ENCODE measurements at regions not wholly inside any gene's neighbourhood (a gene's known extent, or its start where the extent isn't known, plus 50 kb on each side); places are given as distances from the start of the nearest gene placed in this dataset.
"Not testable (repeated sequence)": the region's sequence is repeated elsewhere in the genome, so short reads cannot be mapped to it uniquely, and the experiment has no call there.

DNA sequence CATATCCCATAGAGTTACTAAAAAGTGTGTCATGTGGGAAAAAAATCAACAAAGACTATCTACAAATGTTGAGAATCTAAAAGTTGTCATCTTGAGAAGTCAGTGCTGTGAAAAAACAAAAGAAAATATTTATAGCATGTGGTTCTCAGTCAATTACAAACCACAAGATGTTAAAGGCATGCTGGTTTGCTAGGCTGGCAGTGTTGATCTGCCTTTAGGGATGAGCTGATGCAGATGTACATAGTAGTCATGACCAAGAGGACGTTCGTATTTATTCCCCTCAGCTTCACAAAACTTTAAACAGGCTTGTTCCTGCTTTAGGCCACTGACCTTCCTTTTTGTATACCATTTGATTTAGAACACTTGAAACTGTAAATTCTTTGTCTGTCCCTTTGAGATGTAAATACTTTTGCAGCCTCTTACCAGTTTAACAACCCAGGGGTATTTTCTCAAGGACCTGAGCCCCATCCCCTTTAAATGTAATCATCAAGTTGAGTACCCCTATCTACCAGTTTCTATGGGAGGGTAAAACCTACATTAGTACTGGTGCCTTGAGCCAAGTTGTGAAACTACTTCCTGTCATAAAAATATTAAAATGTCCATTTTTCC lies 446.6 kb downstream of the KCNJ18 start:
- DNase-seq: no peak

DNA sequence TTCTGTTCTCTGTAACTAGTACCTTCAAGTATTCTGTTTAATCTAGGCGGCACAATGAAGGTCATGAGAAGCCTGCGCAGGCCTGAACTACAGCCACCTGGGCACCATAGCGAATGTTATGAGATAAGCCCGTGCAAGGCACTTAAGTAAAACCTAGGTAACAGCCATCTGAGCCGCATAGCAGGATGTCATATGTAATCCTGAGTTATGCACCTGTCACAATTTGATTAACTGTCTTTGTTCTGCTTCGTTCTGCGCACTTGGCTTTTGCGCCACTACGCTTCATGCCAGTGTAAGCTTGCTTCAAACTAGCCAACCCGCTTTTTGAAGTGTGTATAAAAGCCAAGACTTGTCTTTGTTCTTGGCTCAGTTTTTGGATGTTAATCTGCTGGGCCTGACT lies 449.8 kb downstream of the KCNJ18 start:
- DNase-seq: no peak

DNA sequence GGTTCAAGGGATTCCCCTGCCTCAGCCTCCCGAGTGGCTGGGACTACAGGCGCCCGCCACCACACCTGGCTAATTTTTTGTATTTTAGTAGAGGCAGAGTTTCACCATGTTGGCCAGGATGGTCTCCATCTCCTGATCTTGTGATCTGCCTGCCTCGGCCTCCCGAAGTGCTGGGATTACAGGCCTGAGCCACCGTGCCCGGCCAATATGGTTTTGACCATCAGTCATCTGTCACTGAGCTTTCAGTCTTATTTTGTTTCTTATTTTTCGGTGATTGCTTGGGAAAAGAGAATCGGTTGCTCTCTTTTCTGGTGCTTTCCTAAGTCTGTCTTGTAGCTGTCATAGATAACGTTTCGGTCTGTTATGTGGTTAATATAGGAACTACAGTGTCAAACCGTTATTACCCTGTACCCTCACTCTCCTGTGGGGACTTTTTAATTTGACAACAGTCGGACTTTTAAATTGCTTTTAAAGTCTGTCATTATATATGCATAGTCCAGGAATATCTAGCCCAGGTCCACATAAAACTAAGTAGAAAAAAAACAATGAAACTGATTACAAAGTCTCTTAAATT lies 453.4 kb downstream of the KCNJ18 start:
- DNase-seq: no peak

DNA sequence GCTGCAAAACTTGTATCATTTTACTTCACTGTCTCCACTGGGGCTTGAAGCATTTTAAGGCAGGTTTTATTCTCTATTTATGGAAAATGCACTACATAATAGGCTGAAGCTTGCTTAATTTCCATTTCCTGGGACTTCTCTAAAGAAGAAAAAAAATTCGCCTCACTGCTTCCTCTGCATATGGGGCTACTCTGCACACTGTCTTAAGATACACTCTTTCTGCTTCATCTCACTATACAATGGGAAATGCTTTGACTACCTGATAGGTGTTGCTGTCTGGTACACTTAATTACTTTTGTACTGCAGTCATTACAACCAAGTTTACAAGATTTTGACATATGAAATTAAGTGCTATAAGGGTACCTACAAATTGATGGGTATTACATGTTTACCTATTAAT lies 466.0 kb downstream of the KCNJ18 start:
- no peak for DNase-seq

DNA sequence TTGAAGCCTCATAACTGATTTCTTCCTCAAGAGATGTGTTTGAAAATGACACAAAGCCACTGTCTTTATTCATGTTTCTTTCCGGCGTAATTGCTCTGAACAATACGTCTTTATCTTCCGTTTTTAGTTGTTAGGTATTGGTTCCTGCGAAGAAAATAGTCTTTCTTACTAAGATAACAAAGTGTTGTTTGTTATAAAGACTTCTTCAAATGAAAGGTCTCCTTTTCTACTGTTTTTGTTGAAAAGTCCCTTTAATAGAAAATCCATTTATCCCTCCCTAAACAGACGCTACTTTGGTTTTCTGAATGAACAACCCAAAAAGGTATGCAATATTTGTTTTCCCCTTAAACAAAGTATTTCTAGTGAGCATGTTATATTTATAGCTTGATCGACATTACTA lies 469.1 kb downstream of the KCNJ18 start:
- no peak for DNase-seq

DNA sequence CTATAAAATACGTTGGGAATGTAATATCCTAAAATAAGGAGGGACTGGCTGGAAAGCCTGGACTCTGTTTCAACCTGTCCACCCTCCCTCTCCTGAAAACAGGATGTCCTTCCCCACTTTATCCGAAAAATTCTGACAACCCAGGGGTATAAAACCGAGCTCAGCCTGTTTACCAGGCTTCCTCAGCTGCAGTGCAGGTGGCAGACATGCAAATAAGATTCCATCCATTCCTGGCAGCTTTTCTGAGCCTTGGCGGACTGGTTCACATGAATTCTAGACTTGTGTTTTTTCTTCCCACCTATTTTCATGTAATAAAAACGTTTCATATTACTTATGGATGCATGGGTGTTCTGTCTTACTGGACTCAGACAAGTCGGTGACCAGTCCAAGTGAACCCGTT lies 479.3 kb downstream of the KCNJ18 start:
- DNase-seq: no peak

DNA sequence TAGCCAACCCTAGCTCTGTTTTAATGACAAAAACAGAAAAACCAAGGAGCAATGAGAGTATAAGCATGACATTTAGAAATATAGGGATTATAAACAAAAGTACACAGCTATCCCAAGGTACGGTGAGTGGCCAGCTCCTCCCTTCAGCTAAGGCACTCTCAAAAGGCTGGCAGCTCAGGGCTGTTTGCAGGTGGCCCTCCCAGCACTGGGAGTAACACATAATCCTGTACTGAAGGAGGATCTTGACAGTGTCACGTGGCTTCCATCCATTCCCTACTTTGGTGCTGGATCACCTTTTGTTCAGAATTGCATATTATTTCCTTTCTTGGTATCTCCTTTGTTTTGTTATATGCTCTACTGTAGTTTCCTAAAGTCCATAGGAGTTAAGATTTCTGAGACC lies 500.8 kb downstream of the KCNJ18 start:
- DNase-seq: no peak

DNA sequence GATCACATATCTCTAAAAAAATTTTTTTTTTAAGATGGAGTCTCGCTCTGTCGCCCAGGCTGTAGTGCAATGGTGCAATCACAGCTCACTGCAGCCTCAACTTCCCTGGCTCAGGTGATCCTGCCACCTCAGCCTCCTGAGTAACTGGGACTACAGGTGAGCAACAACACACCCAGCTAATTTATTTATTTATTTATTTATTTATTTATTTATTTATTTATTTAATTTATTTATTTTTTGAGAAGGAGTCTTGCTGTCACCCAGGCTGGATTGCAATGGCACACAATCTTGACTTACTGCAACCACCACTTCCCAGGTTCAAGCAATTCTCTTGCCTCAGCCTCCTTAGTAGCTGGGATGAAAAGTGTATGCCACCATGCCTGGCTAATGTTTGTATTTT lies 507.9 kb downstream of the KCNJ18 start:
- not testable (repeated sequence) for DNase-seq

DNA sequence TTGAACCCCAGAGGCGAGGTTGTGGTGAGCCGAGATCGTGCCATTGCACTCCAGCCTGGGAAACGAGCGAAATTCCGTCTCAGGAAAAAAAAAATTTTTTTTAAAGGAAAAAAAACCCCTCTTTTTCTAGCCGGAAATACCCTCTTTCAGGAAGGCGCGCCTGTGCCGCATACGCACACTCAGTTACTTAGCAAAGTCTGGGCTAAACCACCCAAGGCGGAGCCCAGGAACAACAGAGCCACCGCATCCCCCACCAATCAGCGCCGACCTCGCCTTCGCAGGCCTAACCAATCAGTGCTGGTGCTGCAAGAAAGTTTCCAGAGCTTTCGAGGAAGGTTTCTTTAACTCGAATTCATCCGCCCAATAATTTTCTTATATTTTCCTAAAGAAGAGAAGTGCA lies 510.4 kb downstream of the KCNJ18 start:
- no peak for DNase-seq

DNA sequence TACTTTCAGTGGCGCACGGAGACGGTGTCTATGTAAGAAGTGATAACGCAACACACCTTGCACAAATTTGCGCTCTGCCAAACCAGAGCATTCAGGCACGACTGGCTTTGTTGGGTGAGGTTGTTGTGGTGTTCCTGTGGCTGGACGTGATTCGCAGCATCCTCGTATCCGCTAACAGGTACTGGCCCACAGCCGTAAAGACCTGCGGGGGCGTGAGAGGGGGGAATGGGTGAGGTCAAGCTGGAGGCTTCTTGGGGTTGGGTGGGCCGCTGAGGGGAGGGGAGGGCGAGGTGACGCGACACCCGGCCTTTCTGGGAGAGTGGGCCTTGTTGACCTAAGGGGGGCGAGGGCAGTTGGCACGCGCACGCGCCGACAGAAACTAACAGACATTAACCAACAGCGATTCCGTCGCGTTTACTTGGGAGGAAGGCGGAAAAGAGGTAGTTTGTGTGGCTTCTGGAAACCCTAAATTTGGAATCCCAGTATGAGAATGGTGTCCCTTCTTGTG lies 510.9 kb downstream of the KCNJ18 start:
- DNase-seq: no peak

DNA sequence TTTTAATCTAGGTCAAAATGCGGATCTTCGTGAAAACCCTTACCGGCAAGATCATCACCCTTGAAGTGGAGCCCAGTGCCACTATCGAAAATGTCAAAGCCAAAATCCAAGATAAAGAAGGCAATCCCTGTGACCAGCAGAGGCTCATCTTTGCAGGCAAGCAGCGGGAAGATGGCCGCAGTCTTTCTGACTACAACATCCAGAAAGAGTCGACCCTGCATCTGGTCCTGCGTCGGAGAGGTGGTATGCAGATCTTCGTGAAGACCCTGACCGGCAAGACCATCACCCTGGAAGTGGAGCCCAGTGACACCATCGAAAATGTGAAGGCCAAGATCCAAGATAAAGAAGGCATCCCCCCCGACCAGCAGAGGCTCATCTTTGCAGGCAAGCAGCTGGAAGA lies 511.8 kb downstream of the KCNJ18 start:
- DNase-seq: not testable (repeated sequence)

DNA sequence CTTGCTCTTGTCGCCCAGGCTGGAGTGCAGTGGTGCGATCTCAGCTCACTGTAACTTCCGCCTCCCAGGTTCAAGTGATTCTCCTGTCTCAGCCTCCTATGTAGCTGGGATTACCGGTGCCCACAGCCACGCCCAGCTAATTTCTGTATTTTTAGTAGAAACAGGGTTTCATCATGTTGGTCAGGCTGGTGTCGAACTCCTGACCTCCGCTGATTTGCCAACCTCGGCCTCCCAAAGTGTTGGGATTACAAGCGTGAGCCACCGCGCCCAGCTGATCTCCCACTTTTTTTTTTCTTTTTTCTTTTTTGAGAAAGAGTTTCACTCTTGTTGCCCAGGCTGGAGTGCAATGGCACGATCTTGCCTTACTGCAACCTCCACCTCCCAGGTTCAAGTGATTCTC lies 517.9 kb downstream of the KCNJ18 start:
- DNase-seq: not testable (repeated sequence)

DNA sequence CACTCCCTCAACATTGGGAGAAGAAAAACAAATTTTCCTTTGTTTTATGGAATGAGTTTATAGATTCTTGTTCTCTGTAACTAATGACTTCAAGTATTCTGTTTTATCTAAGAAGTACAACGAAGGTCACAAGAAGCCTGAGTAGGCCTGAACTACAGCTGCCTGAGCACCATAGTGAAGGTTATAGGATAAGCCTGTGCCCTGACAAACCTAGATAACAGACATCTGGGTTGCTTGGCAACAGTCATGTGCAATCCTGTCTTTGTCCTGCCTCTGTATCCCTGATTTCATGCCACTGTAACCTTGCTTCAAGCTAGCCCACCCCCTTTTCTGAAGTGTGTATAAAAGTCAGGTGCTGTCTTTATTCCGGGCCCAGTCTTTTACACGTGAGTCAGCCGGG lies 520.8 kb downstream of the KCNJ18 start:
- DNase-seq: not testable (repeated sequence)

DNA sequence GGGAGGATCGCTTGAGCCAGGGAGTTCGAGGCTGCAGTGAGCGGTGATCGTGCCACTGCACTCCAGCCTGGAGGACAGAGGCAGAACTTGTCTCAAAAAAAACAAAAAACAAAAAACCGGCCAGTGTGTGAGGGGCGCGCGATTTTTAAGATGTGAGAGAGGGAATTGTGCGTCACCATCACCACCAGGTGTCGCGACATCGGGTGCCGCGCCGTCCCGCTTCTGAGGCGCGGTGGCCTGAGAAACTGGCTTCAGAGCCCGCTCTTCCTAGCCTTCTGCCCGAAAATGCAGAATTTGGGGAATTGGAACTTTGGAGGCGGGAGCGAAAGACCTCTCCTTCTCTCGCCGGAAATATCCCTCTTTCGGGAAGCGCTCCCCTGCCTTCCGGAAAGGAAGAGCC lies 524.8 kb downstream of the KCNJ18 start:
- DNase-seq: no peak

DNA sequence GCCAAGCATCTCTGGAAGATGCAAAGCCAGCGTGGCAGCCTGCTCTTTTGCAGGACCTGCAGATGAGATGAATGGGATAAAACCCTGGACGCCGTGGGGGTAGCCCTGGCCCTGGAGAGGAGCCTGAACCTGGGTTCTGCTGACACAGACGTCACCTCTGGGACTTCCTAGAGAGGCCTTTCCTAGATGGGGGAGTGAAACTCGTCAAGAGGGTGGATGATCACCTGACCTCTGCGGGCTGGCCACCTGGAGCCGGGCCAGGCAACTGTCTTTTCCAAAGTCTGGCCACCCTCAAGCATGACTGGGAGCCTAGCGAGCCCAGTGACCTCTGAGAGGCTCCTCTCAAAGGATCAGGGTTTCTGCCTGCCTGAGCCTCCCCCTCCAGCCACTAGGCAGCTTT lies 529.0 kb downstream of the KCNJ18 start:
- DNase-seq: no peak

DNA sequence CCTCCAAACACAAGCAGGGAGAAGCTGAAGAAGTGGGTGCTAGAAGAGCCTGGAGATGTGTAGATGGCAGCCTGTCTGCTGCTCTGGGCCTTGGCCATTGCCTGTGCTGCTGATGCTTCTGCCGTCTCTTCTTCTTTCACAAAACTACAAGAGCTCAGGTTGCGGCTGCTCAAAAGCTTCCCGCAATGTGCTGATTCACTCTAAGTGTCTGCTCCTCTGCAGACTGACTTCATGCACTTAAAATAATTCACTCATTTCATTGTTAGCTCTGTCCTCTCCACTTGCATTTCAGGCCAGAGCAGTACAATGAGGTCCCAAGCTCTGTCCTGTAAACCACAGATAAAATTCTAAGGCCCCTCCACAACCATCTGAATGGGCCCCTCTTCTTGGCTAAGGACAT lies 534.2 kb downstream of the KCNJ18 start:
- not testable (repeated sequence) for DNase-seq

DNA sequence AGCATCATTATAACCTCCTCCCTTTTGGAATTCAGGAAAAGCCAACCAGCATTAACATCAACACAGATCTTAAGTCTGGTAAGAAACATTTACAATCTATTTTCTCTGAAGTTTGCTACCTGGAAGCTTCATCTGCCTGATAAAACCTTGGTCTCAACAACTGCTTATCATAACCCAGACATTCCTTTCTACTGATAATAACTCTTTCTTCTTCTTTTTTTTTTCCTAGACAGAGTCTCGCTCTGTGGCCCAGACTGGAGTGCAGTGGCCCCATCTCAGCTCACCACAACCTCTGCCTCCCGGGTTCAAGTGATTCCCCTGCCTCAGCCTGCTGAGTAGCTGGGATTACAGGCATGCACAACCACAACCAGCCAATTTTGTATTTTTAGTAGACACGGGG lies 534.6 kb downstream of the KCNJ18 start:
- not testable (repeated sequence) for DNase-seq

DNA sequence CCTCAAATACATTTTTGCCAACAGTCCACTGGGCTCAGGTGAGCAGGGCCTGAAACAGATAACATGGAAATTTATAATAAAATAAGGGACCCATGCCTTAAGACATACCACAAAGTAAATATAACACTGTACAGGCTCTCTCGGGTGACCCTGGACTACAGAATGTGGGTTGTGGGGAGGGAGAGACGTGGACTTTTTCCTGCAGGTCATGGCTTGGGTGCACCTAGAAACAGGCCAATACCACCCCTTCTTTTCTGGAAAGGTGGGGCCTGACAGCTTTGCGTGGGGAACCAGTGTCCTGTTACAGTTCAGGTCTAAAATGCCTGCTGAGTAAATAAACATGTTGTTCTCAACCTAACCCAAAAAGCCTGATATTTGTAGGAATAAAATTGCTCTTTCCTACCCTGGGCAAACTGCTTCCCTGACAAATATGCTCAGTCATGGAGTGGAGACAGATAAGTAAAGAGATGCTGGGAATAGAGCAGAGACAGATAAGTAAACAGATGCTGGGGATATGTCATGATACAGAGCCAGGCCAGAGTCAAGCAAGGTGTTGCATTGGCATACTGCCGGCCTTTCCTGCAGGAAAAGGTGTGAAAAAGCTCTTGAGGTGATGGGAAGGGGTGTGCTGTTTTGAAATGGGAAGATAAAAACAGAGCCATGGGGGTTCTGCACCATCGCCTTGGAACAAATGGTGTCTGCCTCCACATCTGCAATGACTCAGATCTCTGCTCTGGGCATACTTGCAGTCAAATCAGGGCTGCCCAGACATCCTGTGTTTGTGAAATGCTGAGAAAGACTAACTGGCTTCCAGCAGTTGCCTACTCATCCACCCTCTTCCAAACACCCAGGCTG lies 535.6 kb downstream of the KCNJ18 start:
- not testable (repeated sequence) for DNase-seq

DNA sequence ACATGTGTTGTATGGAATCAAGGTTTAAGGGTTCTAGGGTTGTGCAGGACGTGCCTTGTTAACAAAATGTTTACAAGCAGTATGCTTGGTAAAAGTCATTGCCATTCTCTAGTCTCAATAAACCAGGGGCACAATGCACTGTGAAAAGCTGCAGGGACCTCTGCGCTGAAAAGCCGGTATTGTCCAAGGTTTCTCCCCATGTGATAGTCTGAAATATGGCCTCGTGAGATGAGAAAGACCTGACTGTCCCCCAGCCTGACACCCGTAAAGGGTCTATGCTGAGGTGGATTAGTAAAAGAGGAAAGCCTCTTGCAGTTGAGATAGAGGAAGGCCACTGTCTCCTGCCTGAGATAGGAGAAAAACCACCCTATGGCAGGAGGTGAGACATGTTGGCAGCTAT lies 537.5 kb downstream of the KCNJ18 start:
- DNase-seq: not testable (repeated sequence)

DNA sequence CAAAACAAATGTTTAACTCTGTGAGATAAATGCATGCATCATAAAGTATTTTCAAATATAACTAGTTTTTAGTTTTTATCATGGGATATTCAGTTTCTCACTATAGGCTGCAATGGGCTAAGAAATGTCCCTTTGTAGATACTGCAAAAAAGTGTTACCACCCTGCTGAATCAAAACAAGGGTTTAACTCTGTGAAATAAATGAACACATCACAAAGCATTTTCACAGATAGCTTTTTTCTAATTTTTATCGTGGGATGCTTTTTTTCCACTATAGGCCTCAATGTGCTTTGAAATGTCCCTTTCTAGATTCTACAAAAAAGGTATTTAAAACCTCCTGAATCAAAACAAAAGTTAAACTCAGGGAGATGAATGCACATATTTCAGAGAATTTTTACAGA lies 541.1 kb downstream of the KCNJ18 start:
- DNase-seq: no peak

DNA sequence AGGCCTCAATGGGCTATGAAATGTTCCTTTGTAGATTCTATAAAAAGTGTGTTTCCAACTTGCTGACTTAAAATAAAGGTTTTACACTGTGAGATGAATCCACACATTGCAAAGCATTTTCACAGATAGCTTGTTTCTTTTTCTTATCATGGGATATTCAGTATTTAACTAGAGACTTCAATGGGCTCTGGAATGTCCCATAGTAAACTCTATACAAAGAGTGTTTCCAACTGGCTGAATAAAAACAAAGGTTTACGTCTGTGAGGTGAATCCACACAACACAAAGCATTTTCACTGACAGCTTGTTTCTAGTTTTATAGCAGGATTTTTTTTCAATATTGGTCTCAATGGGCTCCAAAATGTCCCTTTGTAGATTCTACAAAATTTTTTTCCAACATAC lies 550.1 kb downstream of the KCNJ18 start:
- no peak for DNase-seq

DNA sequence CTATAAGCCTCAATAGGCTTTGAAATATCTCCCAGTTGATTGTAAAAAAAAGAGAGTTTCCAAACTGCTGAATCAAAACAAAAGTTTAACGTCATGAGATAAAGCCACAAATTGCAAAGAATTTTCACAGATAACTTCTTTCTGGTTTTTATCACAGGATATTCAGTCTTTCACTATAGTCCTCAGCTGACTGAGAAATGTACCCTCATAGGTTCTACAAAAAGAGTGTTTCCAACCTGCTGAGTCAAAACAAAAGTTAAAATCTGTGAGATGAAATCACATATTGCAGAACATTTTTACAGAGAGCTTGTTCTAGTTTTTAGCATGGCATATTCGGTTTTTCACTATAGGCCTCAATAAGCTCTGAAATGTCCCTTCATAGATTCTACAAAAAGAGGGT lies 559.2 kb downstream of the KCNJ18 start:
- DNase-seq: no peak

DNA sequence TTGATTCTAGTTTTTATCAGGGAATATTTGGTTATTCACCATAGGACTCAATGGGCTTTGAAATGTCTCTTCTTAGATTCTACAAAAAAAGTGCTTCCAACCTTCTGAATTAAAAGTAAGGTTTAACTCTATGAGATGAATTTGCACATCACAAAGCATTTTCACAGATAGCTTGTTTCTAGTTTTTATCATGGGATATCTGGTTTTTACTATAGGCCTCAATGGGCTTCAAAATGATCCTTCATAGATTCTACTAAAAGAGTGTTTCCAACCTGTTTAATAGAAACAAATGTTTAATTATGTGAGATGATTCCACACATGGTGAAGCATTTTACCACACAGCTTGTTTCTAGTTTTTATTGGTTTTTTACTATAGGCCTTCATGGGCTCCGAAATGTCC lies 560.7 kb downstream of the KCNJ18 start:
- no peak for DNase-seq

DNA sequence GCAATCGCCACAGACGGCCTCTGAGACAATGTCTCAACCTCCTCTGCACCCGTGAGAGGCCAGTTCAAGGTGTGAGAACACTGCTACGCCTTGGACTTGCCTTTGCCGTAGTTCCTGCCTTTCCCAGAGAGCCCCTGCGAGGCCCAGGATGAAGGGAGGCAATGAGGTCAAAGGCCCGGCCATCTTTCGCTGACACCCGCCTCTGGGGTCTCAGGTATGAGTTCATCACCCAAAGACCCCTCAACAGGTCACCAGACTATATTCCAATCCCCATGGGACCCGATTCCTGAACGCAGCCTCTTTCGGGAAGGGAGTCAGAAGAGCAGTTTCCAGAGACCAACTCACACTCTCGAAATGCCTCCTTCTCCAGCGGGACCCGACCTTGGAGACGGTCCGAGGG lies 573.5 kb downstream of the KCNJ18 start:
- DNase-seq: no peak
